Stimulated activated CD4-positive, alpha-beta T cell treated with anti-CD3 and anti-CD28 coated beads, Interleukin-1b, Interleukin-23, amount 100 ng/mL, for 4 hours (primary cell): ENCODE measurements at regions not wholly inside any gene's neighbourhood (a gene's known extent, or its start where the extent isn't known, plus 50 kb on each side); places are given as distances from the start of the nearest gene placed in this dataset.
"Not testable (repeated sequence)": the region's sequence is repeated elsewhere in the genome, so short reads cannot be mapped to it uniquely, and the experiment has no call there.

Experiments
- DNase-seq, 2 donors: peaks; one replicate each; pipeline ENCODE4 v3.0.0-alpha.2; 2020; ENCODE audit warnings: low read depth in 2 of 2

DNA sequence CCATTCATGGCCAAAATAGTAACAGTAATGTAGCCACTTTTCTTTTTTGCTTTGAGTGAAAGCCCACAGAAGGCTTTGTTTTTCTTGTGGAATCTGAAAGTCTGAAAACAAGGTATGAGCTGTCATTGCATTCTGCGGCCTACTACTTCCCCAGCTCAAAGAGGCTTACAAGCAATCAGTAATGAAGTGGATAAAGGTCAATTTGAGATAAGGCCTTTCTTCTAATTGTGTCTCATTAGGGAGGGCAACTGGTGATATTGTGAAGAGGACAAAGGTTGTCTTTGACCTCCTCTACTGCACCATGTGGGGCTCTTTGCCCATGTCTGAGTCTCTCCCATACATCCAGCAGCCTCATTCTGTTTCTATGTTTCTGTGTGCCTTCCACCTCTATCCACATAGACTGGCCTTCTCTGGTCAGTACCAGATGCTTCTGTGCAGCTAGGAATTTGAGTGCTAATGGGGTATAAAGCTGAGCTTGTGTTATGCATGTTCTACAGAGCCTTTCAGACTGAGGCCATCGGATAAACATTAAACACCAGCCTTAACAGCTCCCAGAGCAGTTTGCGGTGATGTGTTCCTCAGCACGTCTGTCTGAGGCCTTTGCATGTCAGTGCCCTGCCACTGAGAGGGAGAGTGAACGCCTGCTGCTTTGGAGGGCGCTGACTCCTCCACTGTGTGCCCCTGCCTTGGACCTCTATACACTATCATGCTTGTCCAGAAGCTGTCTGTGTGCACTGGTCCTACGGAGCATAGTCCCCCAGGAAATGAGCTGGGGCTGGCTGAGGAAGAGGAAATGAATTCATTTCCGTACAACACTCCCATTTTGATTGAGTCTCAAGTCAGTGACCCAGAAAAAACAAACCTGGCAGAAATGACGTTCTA is 80.2 kb downstream of the SH2D1A start:
- DNase-seq = no peak

- DNase-seq = no peak
Measured at GRCh38 chrX:124433186-124433585, 86.8 kb downstream of the SH2D1A start.

DNA sequence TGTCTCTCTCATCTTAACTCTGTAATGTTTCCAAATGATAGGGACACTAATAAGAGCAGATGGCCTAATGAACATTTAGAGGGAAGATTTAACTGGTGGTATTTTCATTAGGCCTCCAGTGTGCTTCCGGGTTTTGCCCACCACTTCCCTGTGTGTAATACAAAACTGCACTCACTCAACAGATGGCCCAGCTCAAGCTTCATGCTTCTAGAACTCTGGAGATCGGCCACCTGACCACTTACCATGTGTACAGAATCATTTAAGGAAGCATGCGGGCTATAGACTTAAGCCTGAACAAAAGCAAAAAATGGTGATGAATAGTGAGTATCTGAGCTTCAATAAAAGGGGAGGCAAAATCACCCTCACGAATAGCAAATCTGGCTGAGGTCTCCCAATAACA is 89.3 kb downstream of the SH2D1A start:
- DNase-seq = no peak

DNA sequence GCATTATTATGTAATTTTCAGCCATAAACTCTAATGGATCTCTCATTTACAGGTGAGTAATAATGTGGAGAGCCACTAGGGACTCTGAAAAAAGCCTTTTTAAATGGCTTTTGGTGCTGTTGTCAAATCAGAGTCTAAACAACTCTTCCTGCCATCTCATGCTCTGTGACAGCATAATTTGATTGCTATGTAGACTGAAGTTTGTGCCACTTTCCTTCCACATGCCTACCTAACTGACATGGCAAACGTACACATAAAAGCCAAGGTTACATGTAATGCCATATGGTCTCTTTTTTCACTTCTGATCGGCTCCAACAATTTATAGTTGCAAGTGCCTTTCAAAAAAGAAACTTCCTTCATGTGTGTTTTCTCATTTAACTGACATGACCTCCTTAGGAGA is 94.3 kb downstream of the SH2D1A start:
- no peak for DNase-seq

DNA sequence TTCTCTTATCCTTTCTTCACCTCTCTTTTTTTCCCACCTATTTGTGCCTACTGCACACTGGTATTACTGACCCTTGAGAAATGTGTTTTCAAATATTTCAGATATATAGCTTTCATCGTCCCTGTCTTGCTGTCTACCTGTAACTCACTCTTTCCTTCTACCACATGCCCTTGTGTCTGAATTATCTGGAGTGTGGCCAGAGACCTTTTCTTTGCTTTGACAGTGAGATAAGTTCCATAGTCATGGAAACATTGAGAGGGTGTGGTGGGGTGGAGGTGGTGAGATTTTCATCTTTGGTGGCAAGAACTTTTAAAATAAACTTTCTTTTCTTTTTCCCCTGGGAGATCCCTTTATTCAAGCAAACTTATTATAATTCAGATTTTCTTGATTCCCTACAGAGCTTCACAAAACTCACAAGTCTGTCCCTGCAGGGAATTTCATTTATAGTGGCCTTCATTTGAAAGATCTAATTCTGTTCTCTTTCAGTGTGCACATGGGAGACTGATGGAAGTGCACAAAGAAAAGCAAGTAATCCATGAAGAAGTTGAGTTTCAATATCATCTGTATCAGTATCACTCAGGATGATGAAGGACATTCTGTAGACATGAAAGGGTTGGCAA is 95.7 kb downstream of the SH2D1A start:
- no peak for DNase-seq

DNA sequence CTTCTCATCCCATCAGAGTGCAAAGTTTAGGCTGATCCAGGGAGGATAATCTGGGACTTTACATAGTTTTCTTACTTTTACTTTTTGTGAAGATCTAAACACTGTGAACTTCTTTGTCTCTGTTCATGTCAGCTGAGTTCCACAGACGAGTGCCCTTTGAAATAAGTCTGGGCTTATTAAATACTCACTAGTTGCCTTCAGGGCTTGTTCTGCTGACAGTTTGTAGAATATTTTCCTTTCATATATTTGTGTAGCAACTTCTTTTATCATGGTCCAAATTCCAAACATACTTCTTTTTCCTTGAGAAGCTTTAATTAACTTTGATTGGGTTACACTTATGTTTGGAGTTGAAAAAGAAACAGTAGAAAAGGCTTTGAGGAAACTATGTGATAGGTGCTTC is 109.6 kb downstream of the SH2D1A start:
- DNase-seq = no peak

DNA sequence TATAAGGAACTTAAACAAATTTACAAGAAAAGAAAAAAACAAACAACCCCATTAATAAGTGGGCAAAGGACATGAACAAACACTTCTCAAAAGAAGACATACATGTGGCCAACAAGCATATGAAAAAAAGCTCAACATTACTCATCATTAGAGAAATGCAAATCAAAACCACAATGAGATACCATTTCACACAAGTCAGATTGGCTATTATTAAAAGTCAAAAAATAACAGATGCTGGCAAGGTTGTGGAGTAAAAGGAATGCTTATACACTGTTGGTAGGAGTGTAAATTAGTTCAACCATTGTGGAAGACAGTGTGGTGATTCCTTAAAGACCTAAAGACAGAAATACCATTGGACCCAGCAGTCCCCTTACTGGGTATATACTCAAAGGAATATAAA is 113.5 kb downstream of the SH2D1A start:
- DNase-seq = not testable (repeated sequence)

GRCh38 chrX:124462931-124463330 is 116.6 kb downstream of the SH2D1A start:
- no peak for DNase-seq

DNA sequence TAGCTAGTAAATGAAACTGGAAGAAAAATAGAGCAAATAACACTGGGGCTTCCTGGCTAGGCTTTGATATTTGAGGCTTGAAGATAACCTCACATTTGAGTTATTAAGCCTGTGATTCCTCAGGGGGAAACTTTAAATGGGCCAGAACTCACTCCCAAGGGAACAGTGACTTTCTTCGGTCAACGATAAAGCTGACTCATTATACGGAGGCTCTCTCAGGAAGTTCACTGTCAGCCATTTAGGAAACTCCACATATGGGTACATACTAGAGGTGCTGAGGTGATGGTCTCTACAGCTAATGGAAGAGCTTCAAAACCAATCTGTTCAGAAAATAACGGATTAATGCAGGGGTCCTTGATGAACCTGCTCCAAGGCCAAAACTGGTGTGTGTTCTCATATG is 120.8 kb downstream of the SH2D1A start:
- no peak for DNase-seq

DNA sequence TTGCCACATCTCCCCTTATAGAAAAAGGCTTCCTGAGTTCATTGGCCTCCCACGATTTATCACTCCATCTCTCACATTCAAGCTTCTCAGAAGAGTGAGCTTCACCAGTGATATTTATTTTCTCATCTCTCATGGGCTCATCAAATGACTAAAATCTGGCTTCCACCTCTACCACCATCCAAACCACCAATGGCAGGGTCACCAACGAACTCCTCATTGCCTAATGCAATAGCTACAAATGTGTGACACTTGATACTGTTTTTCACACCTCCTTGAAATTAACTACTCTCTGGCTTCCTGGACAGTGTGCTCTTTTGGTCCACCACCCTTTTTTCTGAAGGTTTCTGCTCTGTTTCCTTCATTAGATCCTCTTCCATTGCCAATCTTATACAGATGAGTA is 129.0 kb downstream of the SH2D1A start:
- no peak for DNase-seq

DNA sequence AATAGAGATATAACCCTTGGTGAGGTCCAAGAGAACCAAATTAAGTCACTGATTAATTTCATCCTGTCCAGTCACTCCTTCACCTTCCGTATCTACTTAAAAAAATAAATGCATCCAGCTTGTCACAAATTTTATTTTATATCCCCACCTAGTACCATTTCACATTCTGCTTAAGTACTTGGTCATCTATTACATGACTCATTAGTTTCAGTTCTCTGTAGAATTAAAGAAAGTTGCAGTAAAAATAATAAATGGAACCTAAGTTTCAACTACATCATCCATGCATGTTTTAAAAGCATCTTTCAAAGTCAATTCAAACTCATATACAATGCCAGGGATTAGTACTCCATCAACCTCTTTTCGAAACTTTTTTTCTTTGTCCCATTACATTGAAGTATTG is 130.2 kb downstream of the SH2D1A start:
- no peak for DNase-seq

GRCh38 chrX:124478046-124478445 is 131.7 kb downstream of the SH2D1A start:
- no peak for DNase-seq

DNA sequence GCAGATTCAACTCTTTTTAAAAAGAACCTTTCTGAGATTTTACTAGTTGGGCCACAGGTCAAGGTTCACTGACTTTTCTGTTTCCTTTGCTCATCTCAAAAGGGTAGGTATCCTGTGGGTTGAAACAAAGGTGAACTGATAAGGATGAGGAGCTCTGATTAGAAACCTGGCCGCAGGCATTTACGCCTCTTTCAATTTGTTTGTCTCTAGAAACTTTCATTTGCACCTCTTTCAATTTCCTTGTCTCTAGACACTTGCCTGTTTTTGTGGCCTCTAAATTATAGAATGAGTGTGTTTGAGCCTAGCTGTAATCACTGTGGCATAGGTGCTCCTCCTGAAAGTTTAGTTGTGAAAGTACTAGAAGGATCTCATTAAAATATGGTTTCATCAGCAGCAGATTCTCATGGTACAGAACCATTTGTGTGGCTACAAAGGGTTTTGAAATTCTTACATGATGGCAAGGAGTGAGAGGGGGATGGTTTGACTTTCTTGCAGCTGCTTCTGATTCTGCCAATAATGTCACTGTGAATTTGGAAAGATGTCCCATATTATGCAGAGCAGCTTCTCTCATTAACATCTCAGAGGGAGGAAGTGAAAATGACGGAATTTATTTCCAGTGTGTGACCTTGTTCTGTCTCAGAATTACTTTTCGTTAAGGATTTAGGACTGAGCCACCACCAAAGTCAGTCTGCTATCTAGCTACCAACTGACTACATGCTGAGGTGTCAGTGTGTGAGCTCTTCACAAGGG is 142.2 kb downstream of the SH2D1A start:
- no peak for DNase-seq

DNA sequence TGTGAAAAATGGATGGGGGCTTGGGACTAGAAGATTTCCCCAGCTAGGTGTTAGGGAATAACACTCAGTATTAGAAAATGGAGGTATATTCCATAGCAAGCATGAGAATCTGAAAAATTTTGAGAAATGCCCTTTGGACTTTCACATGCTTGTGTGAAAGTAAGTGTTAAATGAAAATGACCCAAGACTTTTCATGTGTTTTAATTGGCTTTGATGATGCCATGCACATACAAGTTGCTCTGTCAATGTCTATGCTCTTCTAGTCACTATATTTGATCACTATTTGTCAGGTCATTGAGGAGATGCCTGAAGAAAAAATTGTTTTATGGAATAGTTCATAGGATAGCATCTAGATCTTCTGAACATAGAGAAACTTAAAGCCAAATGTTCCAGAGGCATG is 147.6 kb downstream of the SH2D1A start:
- no peak for DNase-seq

DNA sequence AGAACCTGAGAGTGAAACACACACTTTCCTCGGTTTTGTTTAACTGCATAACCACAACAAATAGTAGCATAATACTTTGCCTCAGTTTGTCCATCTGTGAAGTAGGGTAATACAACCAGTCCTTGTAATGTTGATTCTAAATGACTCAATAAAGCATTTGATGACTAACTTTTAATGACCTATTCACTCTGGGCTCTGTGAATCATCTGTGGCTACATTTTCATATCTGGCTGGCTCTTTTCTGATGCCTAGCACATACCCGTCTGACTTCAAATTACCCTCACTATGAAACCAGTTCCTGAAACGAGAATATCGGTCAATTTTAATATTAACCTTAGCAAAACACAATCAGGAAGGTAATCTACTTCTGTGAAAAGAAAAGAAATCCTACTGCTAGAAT is 151.0 kb downstream of the SH2D1A start:
- DNase-seq = no peak

DNA sequence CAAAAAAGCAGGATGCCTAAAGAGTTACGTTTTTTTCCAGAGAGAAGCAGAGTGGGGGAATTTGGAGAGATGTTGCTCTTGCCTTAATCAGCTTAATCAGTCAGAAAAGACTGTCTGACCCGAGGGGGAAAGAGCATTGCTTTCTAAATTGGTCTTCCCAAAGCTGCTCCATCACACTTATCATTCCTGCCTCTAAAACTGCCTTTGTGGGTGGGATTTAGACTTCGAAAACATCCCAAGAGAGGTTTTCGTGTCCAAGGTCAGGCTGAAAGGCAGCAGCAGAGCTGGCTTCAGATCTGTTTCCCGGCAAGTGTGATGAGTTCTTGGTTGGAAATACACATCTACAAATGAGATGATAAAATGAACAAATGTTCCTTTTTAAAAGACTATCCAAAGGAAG is 155.2 kb downstream of the SH2D1A start:
- no peak for DNase-seq

DNA sequence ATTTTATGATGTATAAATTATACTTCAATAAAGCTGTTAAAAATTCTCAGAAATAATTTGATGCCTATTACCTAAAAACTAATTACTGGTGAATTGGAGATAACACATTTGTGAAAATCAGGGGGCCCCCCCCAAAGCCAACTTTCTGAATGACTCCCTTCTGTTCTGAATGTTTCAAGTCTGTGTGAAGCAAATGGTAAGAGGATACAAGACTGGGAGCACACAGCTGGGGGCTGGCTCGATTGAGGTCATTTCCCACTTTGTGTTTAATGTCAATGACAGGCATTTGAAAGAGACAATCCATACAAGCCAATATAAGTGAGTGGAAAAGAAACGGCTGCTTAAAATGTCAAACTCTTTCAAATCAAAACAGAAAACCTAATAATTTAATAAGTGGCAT is 155.8 kb downstream of the SH2D1A start:
- no peak for DNase-seq

- no peak for DNase-seq
Measured at GRCh38 chrX:124502599-124502998, 156.2 kb downstream of the SH2D1A start.

DNA sequence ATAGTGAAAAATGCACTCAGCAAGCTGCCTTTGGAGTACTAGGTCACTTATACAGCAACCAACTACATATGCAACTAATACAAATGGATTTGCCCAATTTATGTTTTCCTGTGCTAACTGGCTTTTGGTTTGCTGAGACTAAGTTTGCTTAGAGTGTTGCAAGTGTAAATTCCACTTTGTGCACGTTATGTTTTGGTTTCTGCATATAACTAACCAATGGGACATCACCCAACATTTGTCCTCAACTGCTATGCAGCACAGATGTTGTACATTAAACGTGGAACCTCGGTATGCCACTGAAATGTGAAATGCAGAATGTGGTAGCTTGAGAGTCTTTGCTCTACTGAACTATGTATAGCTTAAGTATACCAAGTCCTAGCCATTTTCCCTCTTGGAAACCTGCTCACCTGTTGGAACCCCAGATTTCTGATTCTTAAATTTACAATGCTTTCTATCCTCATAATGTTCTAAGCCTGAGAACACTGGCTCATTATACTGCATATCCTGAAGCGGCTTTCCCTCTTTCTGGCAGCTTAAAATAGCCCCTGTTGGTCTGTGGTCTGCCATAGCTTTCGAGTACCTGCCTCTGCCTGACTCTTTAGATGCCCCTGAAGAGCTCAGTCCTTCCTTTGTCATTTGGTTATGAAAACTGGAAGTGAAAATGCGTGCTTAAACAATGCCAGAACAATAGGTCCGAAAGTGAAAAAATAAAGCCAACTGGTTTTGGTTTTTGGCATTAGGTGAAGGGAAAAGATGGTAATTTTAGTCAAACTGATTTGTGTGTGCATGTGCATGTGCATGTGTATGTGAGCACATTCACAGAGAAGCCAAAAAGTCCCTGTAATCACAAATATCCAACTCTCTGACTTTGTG is 158.0 kb downstream of the SH2D1A start:
- DNase-seq = no peak

- DNase-seq = no peak
Measured at GRCh38 chrX:124506066-124506465, 159.7 kb downstream of the SH2D1A start.

GRCh38 chrX:124507246-124507645 is 160.9 kb downstream of the SH2D1A start:
- DNase-seq = no peak

GRCh38 chrX:124518885-124519284 is 172.5 kb downstream of the SH2D1A start:
- DNase-seq = no peak
